ENCODE measurements at regions not wholly inside any gene's neighbourhood (a gene's known extent, or its start where the extent isn't known, plus 50 kb on each side); places are given as distances from the start of the nearest gene placed in this dataset.
"Not testable (repeated sequence)": the region's sequence is repeated elsewhere in the genome, so short reads cannot be mapped to it uniquely, and the experiment has no call there.

- intact Hi-C loops (cut with micrococcal nuclease): no loop called here
- Mint-ChIP-seq H3K36me3 (ENCODE audit: low read depth) (no peaks in the 10 kb centered on the region), H3K27me3 (no peaks in the 10 kb centered on the region), H3K4me3 (no peak overlapping the region), H3K4me1 (no peaks in the 10 kb centered on the region), H3K27ac (no peak overlapping the region), H3K9me3 (no peaks in the 10 kb centered on the region)
- DNase-seq: no peak
These were observed 79.1 kb upstream of the PPP1R26 start for GRCh38 chr9:135400496-135400895.

GRCh38 chr9:135401218-135401617 lies 78.4 kb upstream of the PPP1R26 start:
- Mint-ChIP-seq H3K36me3 (ENCODE audit: low read depth) (no peaks in the 10 kb centered on the region), H3K27me3 (no peaks in the 10 kb centered on the region), H3K27ac (no peak overlapping the region), H3K4me3 (no peak overlapping the region), H3K4me1 (no peaks in the 10 kb centered on the region), H3K9me3 (no peaks in the 10 kb centered on the region)
- intact Hi-C loops (cut with micrococcal nuclease): no loop called here
- DNase-seq: no peak

GRCh38 chr9:135402048-135402738 lies 77.4 kb upstream of the PPP1R26 start:
- no peak for DNase-seq
- Mint-ChIP-seq H3K4me3 (no peak overlapping the region), H3K9me3 (no peaks in the 10 kb centered on the region), H3K36me3 (ENCODE audit: low read depth) (no peaks in the 10 kb centered on the region), H3K27me3 (no peaks in the 10 kb centered on the region), H3K27ac (no peak overlapping the region), H3K4me1 (no peaks in the 10 kb centered on the region)
- intact Hi-C loops (cut with micrococcal nuclease): no loop called here

- Mint-ChIP-seq H3K36me3 (ENCODE audit: low read depth) (no peaks in the 10 kb centered on the region), H3K27me3 (no peaks in the 10 kb centered on the region), H3K27ac (no peak overlapping the region), H3K9me3 (no peaks in the 10 kb centered on the region), H3K4me1 (no peaks in the 10 kb centered on the region), H3K4me3 (no peak overlapping the region)
- intact Hi-C loops (cut with micrococcal nuclease): no loop called here
- no peak for DNase-seq
These were observed 76.6 kb upstream of the PPP1R26 start for GRCh38 chr9:135402739-135403695.

- no peak for DNase-seq
- Mint-ChIP-seq H3K27me3 (no peaks in the 10 kb centered on the region), H3K4me1 (no peaks in the 10 kb centered on the region), H3K4me3 (no peak overlapping the region), H3K36me3 (ENCODE audit: low read depth) (no peaks in the 10 kb centered on the region), H3K27ac (no peak overlapping the region), H3K9me3 (no peaks in the 10 kb centered on the region)
- intact Hi-C loops (cut with micrococcal nuclease): no loop called here
These were observed 75.7 kb upstream of the PPP1R26 start for GRCh38 chr9:135403733-135404450.

GRCh38 chr9:135404451-135405144 lies 75.0 kb upstream of the PPP1R26 start:
- no peak overlapping the region for H3K27ac Mint-ChIP-seq
- H3K4me1 Mint-ChIP-seq: no peaks in the 10 kb centered on the region
- H3K4me3 Mint-ChIP-seq: no peak overlapping the region
- no peaks in the 10 kb centered on the region for H3K27me3 Mint-ChIP-seq
- DNase-seq: no peak
- H3K9me3 Mint-ChIP-seq: no peaks in the 10 kb centered on the region
- intact Hi-C loops (cut with micrococcal nuclease): no loop called here
- no peaks in the 10 kb centered on the region for H3K36me3 Mint-ChIP-seq (ENCODE audit: low read depth)

- DNase-seq; H3K4me3 Mint-ChIP-seq; H3K9me3 Mint-ChIP-seq; H3K4me1 Mint-ChIP-seq; H3K27me3 Mint-ChIP-seq; H3K27ac Mint-ChIP-seq; intact Hi-C loops (cut with micrococcal nuclease); H3K36me3 Mint-ChIP-seq (ENCODE audit: low read depth): not testable (repeated sequence)
These were observed 74.5 kb upstream of the PPP1R26 start for GRCh38 chr9:135405145-135405464.

- DNase-seq: no peak
- Mint-ChIP-seq H3K36me3 (ENCODE audit: low read depth) (no peaks in the 10 kb centered on the region), H3K27me3 (no peaks in the 10 kb centered on the region), H3K27ac (no peak overlapping the region), H3K4me1 (no peaks in the 10 kb centered on the region), H3K9me3 (no peaks in the 10 kb centered on the region), H3K4me3 (no peak overlapping the region)
- intact Hi-C loops (cut with micrococcal nuclease): no loop called here
These were observed 70.9 kb upstream of the PPP1R26 start for GRCh38 chr9:135408476-135409254.

GRCh38 chr9:135409286-135410200 lies 70.0 kb upstream of the PPP1R26 start:
- Mint-ChIP-seq H3K27me3 (no peaks in the 10 kb centered on the region), H3K27ac (no peak overlapping the region), H3K4me1 (no peaks in the 10 kb centered on the region), H3K4me3 (no peak overlapping the region), H3K36me3 (ENCODE audit: low read depth) (no peaks in the 10 kb centered on the region), H3K9me3 (no peaks in the 10 kb centered on the region)
- DNase-seq: no peak
- intact Hi-C loops (cut with micrococcal nuclease): loop anchor here (5.0 kb wide), 1 partner anchor 712 kb away; no protein-coding TSS in a partner anchor

- H3K36me3 Mint-ChIP-seq (ENCODE audit: low read depth): no peaks in the 10 kb centered on the region
- H3K27ac Mint-ChIP-seq: no peak overlapping the region
- H3K4me1 Mint-ChIP-seq: no peaks in the 10 kb centered on the region
- intact Hi-C loops (cut with micrococcal nuclease): loop anchor here (5.0 kb wide), 1 partner anchor 713 kb away; no protein-coding TSS in a partner anchor
- H3K27me3 Mint-ChIP-seq: no peaks in the 10 kb centered on the region
- DNase-seq: no peak
- H3K4me3 Mint-ChIP-seq: no peak overlapping the region
- no peaks in the 10 kb centered on the region for H3K9me3 Mint-ChIP-seq
These were observed 69.2 kb upstream of the PPP1R26 start for GRCh38 chr9:135410421-135410820.

- no peaks in the 10 kb centered on the region for H3K36me3 Mint-ChIP-seq (ENCODE audit: low read depth)
These were observed 68.6 kb upstream of the PPP1R26 start for GRCh38 chr9:135410831-135411473.

GRCh38 chr9:135411605-135412004 lies 68.0 kb upstream of the PPP1R26 start:
- DNase-seq; H3K4me3 Mint-ChIP-seq; H3K4me1 Mint-ChIP-seq; H3K36me3 Mint-ChIP-seq (ENCODE audit: low read depth); H3K9me3 Mint-ChIP-seq; H3K27me3 Mint-ChIP-seq; H3K27ac Mint-ChIP-seq: not testable (repeated sequence)
- intact Hi-C loops (cut with micrococcal nuclease): loop anchor here (2.0 to 5.0 kb wide), 2 partner anchors 325 to 714 kb away; partner anchors contain the start of gene OLFM1

More at GRCh38 chr9:135410831-135411473, 68.6 kb upstream of the PPP1R26 start:
- Mint-ChIP-seq H3K9me3 (no peaks in the 10 kb centered on the region), H3K27ac (no peak overlapping the region), H3K27me3 (no peaks in the 10 kb centered on the region), H3K4me1 (no peaks in the 10 kb centered on the region), H3K4me3 (no peak overlapping the region)
- intact Hi-C loops (cut with micrococcal nuclease): loop anchor here (5.0 kb wide), 1 partner anchor 714 kb away; no protein-coding TSS in a partner anchor
- no peak for DNase-seq
